ENCODE measurements at regions not wholly inside any gene's neighbourhood (a gene's known extent, or its start where the extent isn't known, plus 50 kb on each side); places are given as distances from the start of the nearest gene placed in this dataset.

GRCh38 chr6:51016489-51016888 is 197.8 kb downstream of the TFAP2B start:
- no peak for DNase-seq (ENCODE audit: insufficient read length, low spot score, missing footprints)
- Histone ChIP-seq H4K20me1 (ENCODE audit: insufficient read depth, low read length) (no peaks in the 10 kb centered on the region), H3K79me2 (ENCODE audit: insufficient read depth, low read length) (no peaks in the 10 kb centered on the region), H3K36me3 (ENCODE audit: insufficient read depth, low read length) (no peaks in the 10 kb centered on the region), H3K4me3 (ENCODE audit: insufficient read depth, low read length) (no peak overlapping the region), H3K4me2 (ENCODE audit: insufficient read depth, low read length) (no peak overlapping the region), H2AFZ (ENCODE audit: low read length) (no peak overlapping the region), H3K27ac (ENCODE audit: low read depth, low read length) (no peak overlapping the region), H3K4me1 (ENCODE audit: insufficient read depth, low read length) (no peaks in the 10 kb centered on the region), H3K27me3 (ENCODE audit: insufficient read depth, low read length) (no peaks in the 10 kb centered on the region), H3K9me3 (ENCODE audit: low read depth, low read length) (peaks cover 4% of the 10 kb centered on the region)
- no peak for TF ChIP-seq CTCF (IDR thresholded peaks at IDR 0.05; ENCODE audit: extremely low read depth, low read depth, low read length)

- H3K4me1 ChIP-seq (ENCODE audit: insufficient read depth, low read length): no peaks in the 10 kb centered on the region
- no peaks in the 10 kb centered on the region for H4K20me1 ChIP-seq (ENCODE audit: insufficient read depth, low read length)
- H3K27ac ChIP-seq (ENCODE audit: low read depth, low read length): no peak overlapping the region
- H3K27me3 ChIP-seq (ENCODE audit: insufficient read depth, low read length): no peaks in the 10 kb centered on the region
- peaks cover 4% of the 10 kb centered on the region for H3K9me3 ChIP-seq (ENCODE audit: low read depth, low read length)
- no peak for TF ChIP-seq CTCF (IDR thresholded peaks at IDR 0.05; ENCODE audit: extremely low read depth, low read depth, low read length)
- no peak overlapping the region for H3K4me2 ChIP-seq (ENCODE audit: insufficient read depth, low read length)
- no peak overlapping the region for H2AFZ ChIP-seq (ENCODE audit: low read length)
- DNase-seq (ENCODE audit: insufficient read length, low spot score, missing footprints): no peak
- H3K79me2 ChIP-seq (ENCODE audit: insufficient read depth, low read length): no peaks in the 10 kb centered on the region
- no peak overlapping the region for H3K4me3 ChIP-seq (ENCODE audit: insufficient read depth, low read length)
- H3K36me3 ChIP-seq (ENCODE audit: insufficient read depth, low read length): no peaks in the 10 kb centered on the region
Measured at GRCh38 chr6:51019806-51020205, 201.1 kb downstream of the TFAP2B start.

GRCh38 chr6:51021171-51021570 is 202.5 kb downstream of the TFAP2B start:
- no peak for DNase-seq (ENCODE audit: insufficient read length, low spot score, missing footprints)
- Histone ChIP-seq H3K27ac (ENCODE audit: low read depth, low read length) (no peak overlapping the region), H2AFZ (ENCODE audit: low read length) (no peak overlapping the region), H4K20me1 (ENCODE audit: insufficient read depth, low read length) (no peaks in the 10 kb centered on the region), H3K36me3 (ENCODE audit: insufficient read depth, low read length) (no peaks in the 10 kb centered on the region), H3K4me2 (ENCODE audit: insufficient read depth, low read length) (no peak overlapping the region), H3K4me3 (ENCODE audit: insufficient read depth, low read length) (no peak overlapping the region), H3K4me1 (ENCODE audit: insufficient read depth, low read length) (no peaks in the 10 kb centered on the region), H3K9me3 (ENCODE audit: low read depth, low read length) (no peaks in the 10 kb centered on the region), H3K79me2 (ENCODE audit: insufficient read depth, low read length) (no peaks in the 10 kb centered on the region), H3K27me3 (ENCODE audit: insufficient read depth, low read length) (no peaks in the 10 kb centered on the region)
- no peak for TF ChIP-seq CTCF (IDR thresholded peaks at IDR 0.05; ENCODE audit: extremely low read depth, low read depth, low read length)

GRCh38 chr6:51024126-51024525 is 205.5 kb downstream of the TFAP2B start:
- no peak for TF ChIP-seq CTCF (IDR thresholded peaks at IDR 0.05; ENCODE audit: extremely low read depth, low read depth, low read length)
- no peak overlapping the region for H3K4me3 ChIP-seq (ENCODE audit: insufficient read depth, low read length)
- H3K4me1 ChIP-seq (ENCODE audit: insufficient read depth, low read length): no peaks in the 10 kb centered on the region
- H3K27me3 ChIP-seq (ENCODE audit: insufficient read depth, low read length): no peaks in the 10 kb centered on the region
- no peak overlapping the region for H2AFZ ChIP-seq (ENCODE audit: low read length)
- H4K20me1 ChIP-seq (ENCODE audit: insufficient read depth, low read length): no peaks in the 10 kb centered on the region
- no peaks in the 10 kb centered on the region for H3K9me3 ChIP-seq (ENCODE audit: low read depth, low read length)
- H3K79me2 ChIP-seq (ENCODE audit: insufficient read depth, low read length): no peaks in the 10 kb centered on the region
- no peak for DNase-seq (ENCODE audit: insufficient read length, low spot score, missing footprints)
- H3K4me2 ChIP-seq (ENCODE audit: insufficient read depth, low read length): no peak overlapping the region
- H3K27ac ChIP-seq (ENCODE audit: low read depth, low read length): no peak overlapping the region
- no peaks in the 10 kb centered on the region for H3K36me3 ChIP-seq (ENCODE audit: insufficient read depth, low read length)

Measured in osteoblast (primary cell).